ENCODE measurements at regions not wholly inside any gene's neighbourhood (a gene's known extent, or its start where the extent isn't known, plus 50 kb on each side); places are given as distances from the start of the nearest gene placed in this dataset.

- H3K9me1 ChIP-seq (ENCODE audit: control insufficient read depth, insufficient read depth, low read length) = no peaks in the 10 kb centered on the region
- no peaks in the 10 kb centered on the region for H4K20me1 ChIP-seq (replicated peaks; ENCODE audit: control insufficient read depth, insufficient read depth, low read length)
- no peak for FAIRE-seq
- BruUV-seq (replicated peaks) = no TSS peak
- no peak overlapping the region for H3K27ac ChIP-seq (ENCODE audit: extremely low read depth, low read depth, low read length)
- WGBS (ENCODE audit: insufficient coverage, low coverage, missing lambda C conversion rate) = 5% methylated on average over 4 of the region's 4 CpGs
- no peaks in the 10 kb centered on the region for H3K36me3 ChIP-seq (ENCODE audit: control insufficient read depth, insufficient read depth, low read length)
- intact Hi-C loops (cut with micrococcal nuclease) = no loop called here
- H3K9me3 ChIP-seq (replicated peaks; ENCODE audit: control insufficient read depth, insufficient read depth, low read depth, low read length) = no peaks in the 10 kb centered on the region
- DNase-seq (ENCODE audit: extremely low read depth in 1 of 4, low spot score in 3 of 4) = no peak
- no peak overlapping the region for H2AFZ ChIP-seq (ENCODE audit: low read depth, low read length)
- H3K4me1 ChIP-seq (replicated peaks in 1 of 2; ENCODE audit: control insufficient read depth in 2 of 2, insufficient read depth in 2 of 2, low read length in 2 of 2) = no peaks in the 10 kb centered on the region
- no peak overlapping the region for H3K9ac ChIP-seq (ENCODE audit: insufficient read depth in 1 of 2, low read depth in 2 of 2, low read length in 2 of 2)
- ATAC-seq = no peak
- H3K4me2 ChIP-seq (ENCODE audit: insufficient read depth, low read length) = no peak overlapping the region
- ChIA-PET CTCF (ENCODE audit: low intra/inter-chr PET ratio) (no interaction called here), POLR2A (no interaction called here)
- no peak overlapping the region for H3K4me3 ChIP-seq
- no peaks in the 10 kb centered on the region for H3K79me2 ChIP-seq (ENCODE audit: control insufficient read depth, insufficient read depth, low read length)
- no peaks in the 10 kb centered on the region for H3K27me3 ChIP-seq (ENCODE audit: control insufficient read depth in 2 of 2, insufficient read depth in 2 of 2, low read length in 2 of 2)
- TF ChIP-seq C11orf30 (IDR thresholded peaks at IDR 0.05; ENCODE audit: low read depth) (peak; percentile 9; the same call in 1 of the 2 replicates), SFPQ (IDR thresholded peaks at IDR 0.05; ENCODE audit: low read depth, low read length) (no peak)
- in situ Hi-C loops (cut with MboI) = no loop called here
Observed at GRCh38 chr3:162742159-162742717, 1245.6 kb downstream of the OTOL1 start.

- no TSS peak for BruUV-seq (replicated peaks)
- POLR2A ChIA-PET = no interaction called here
- Histone ChIP-seq H3K4me2 (ENCODE audit: insufficient read depth, low read length) (no peak overlapping the region), H3K9ac (ENCODE audit: insufficient read depth in 1 of 2, low read depth in 2 of 2, low read length in 2 of 2) (no peak overlapping the region), H4K20me1 (replicated peaks; ENCODE audit: control insufficient read depth, insufficient read depth, low read length) (no peaks in the 10 kb centered on the region), H3K4me3 (no peak overlapping the region), H3K27ac (ENCODE audit: extremely low read depth, low read depth, low read length) (no peak overlapping the region), H3K4me1 (replicated peaks in 1 of 2; ENCODE audit: control insufficient read depth in 2 of 2, insufficient read depth in 2 of 2, low read length in 2 of 2) (no peaks in the 10 kb centered on the region), H3K79me2 (ENCODE audit: control insufficient read depth, insufficient read depth, low read length) (no peaks in the 10 kb centered on the region), H3K9me1 (ENCODE audit: control insufficient read depth, insufficient read depth, low read length) (no peaks in the 10 kb centered on the region), H3K36me3 (ENCODE audit: control insufficient read depth, insufficient read depth, low read length) (no peaks in the 10 kb centered on the region), H3K9me3 (replicated peaks; ENCODE audit: control insufficient read depth, insufficient read depth, low read depth, low read length) (no peaks in the 10 kb centered on the region), H2AFZ (ENCODE audit: low read depth, low read length) (no peak overlapping the region), H3K27me3 (ENCODE audit: control insufficient read depth in 2 of 2, insufficient read depth in 2 of 2, low read length in 2 of 2) (no peaks in the 10 kb centered on the region)
- TF ChIP-seq THRA (IDR thresholded peaks at IDR 0.05) (no peak), ZFP1 (CRISPR knock-in tag; IDR thresholded peaks at IDR 0.05) (no peak), MECOM (CRISPR knock-in tag; IDR thresholded peaks at IDR 0.05) (no peak), NBN (IDR thresholded peaks at IDR 0.05; ENCODE audit: low read depth) (no peak), NFATC3 (IDR thresholded peaks at IDR 0.05) (no peak)
- in situ Hi-C loops (cut with MboI) (no loop called here), intact Hi-C loops (cut with micrococcal nuclease) (no loop called here)
- ATAC-seq = no peak
- DNase-seq (ENCODE audit: extremely low read depth in 1 of 4, low spot score in 3 of 4) = no peak
- CTCF ChIA-PET (ENCODE audit: low intra/inter-chr PET ratio) = no interaction called here
- no peak for FAIRE-seq
Observed at GRCh38 chr3:162743091-162743490, 1246.5 kb downstream of the OTOL1 start.
